HCT116 (cell line): ENCODE measurements at regions not wholly inside any gene's neighbourhood (a gene's known extent, or its start where the extent isn't known, plus 50 kb on each side); places are given as distances from the start of the nearest gene placed in this dataset.

ENCODE experiments used
- ATAC-seq: fragments of 200-7000 bp; cut with Tn5 transposase; 2 replicates; pipeline ENCODE4 v1.9.1; 2020; ENCODE audit warnings: mild to moderate bottlenecking, moderate library complexity
- BruUV-seq: library from RNA; stranded (reverse); fragments of 400-500 nt; replicated peaks from 2 replicates; lab custom pipeline; 2021; lab: Mats Ljungman, UMichigan
- CTCF ChIA-PET: fragments of 300-600 bp; sonication (Branson Sonifier 250); formaldehyde crosslinking; loops from one replicate; lab custom pipeline; 2021; ENCODE audit warnings: antibody characterized with exemption; lab: Charles Lee
- POLR2A ChIA-PET: fragments of 300-600, 350-600 bp; sonication (Branson Sonifier 250); formaldehyde crosslinking; loops from one replicate; lab custom pipeline; 2021; ENCODE audit warnings: antibody characterized with exemption; lab: Charles Lee
- RAD21 ChIA-PET, 2 experiments: fragments of 300-600 bp; sonication (Branson Sonifier 250); formaldehyde crosslinking; loops; one replicate each; lab custom pipeline; 2023; ENCODE audit warnings: low total read pairs in 2 of 2; ENCODE audit not compliant: uncharacterized antibody in 2 of 2, unreplicated experiment in 2 of 2, low non-redundant PET in 1 of 2; lab: Charles Lee
- DNase-seq: peaks from one replicate; pipeline ENCODE4 v3.0.0-alpha.2; 2010; ENCODE audit warnings: low read depth, low spot score
- H2AFZ ChIP-seq: fragments of 200-600 bp; shearing (Covaris generic), sonication (generic); 2 replicates; pipeline ENCODE4 v1.6.1; 2017; ENCODE audit warnings: low read depth, mixed run types, mixed read lengths, antibody characterized with exemption, low read length; ENCODE audit not compliant: poor library complexity, severe bottlenecking
- H3K27ac ChIP-seq: 2 replicates; pipeline ENCODE4 v1.5.1; 2012; ENCODE audit warnings: low read depth, low read length
- H3K27me3 ChIP-seq: fragments of 200-600 bp; sonication (generic); 2 replicates; pipeline ENCODE4 v1.6.1; 2016; ENCODE audit warnings: mixed run types, low read length, mixed read lengths; ENCODE audit not compliant: insufficient read depth
- H3K36me3 ChIP-seq, 2 experiments: fragments of 200-500 bp in 1 of 2; fragments of 200-600 bp in 1 of 2; sonication (Bioruptor generic) in 1 of 2; sonication (generic) in 1 of 2; 2 replicates each; pipeline versions ENCODE4 v1.5.1 to v1.6.1; 2014 to 2016; ENCODE audit warnings: low read length in 2 of 2, inconsistent platforms in 1 of 2, mixed read lengths in 1 of 2, mixed run types in 1 of 2; ENCODE audit not compliant: insufficient read depth in 2 of 2, control insufficient read depth in 1 of 2
- H3K4me1 ChIP-seq, 2 experiments: fragments of 200-600 bp in 1 of 2; sonication (generic) in 1 of 2; 2 replicates each; pipeline versions ENCODE4 v1.5.1 to v1.6.1; 2012 to 2017; ENCODE audit warnings: low read length in 2 of 2, inconsistent platforms in 1 of 2, mild to moderate bottlenecking in 1 of 2, mixed read lengths in 1 of 2, mixed run types in 1 of 2, moderate library complexity in 1 of 2; ENCODE audit not compliant: insufficient read depth in 2 of 2, control insufficient read depth in 1 of 2
- H3K4me2 ChIP-seq: fragments of 200-600 bp; sonication (generic); 2 replicates; pipeline ENCODE4 v1.6.1; 2017; ENCODE audit warnings: mixed run types, low read length, mixed read lengths
- H3K4me3 ChIP-seq, 2 experiments: fragments of 200-600 bp in 1 of 2; sonication (generic) in 1 of 2; replicated peaks in 1 of 2; 2 replicates each; pipeline ENCODE4 v1.5.1; 2011 to 2016; ENCODE audit warnings: low read length in 2 of 2, control low read depth in 1 of 2, low read depth in 1 of 2, mild to moderate bottlenecking in 1 of 2, mixed read lengths in 1 of 2, mixed run types in 1 of 2
- H3K79me2 ChIP-seq: fragments of 200-600 bp; sonication (generic); 2 replicates; pipeline ENCODE4 v1.6.1; 2017; ENCODE audit warnings: mild to moderate bottlenecking, mixed run types, low read length, moderate library complexity, mixed read lengths; ENCODE audit not compliant: insufficient read depth
- H3K9ac ChIP-seq: fragments of 200-600 bp; sonication (generic); 2 replicates; pipeline ENCODE4 v1.6.1; 2016; ENCODE audit warnings: low read length, mixed read lengths
- H3K9me2 ChIP-seq: fragments of 200-600 bp; sonication (generic), shearing (Covaris generic); 2 replicates; pipeline ENCODE4 v1.6.1; 2017; ENCODE audit warnings: mixed run types, mild to moderate bottlenecking, moderate library complexity; ENCODE audit not compliant: insufficient read depth
- H3K9me3 ChIP-seq, 2 experiments: fragments of 200-500 bp in 1 of 2; fragments of 200-600 bp in 1 of 2; sonication (Bioruptor generic) in 1 of 2; sonication (generic) in 1 of 2; 2 replicates each; pipeline ENCODE4 v1.6.1; 2014 to 2017; ENCODE audit warnings: low read length in 2 of 2, mixed read lengths in 2 of 2, inconsistent platforms in 1 of 2, low read depth in 1 of 2, mild to moderate bottlenecking in 1 of 2, mixed run types in 1 of 2, moderate library complexity in 1 of 2; ENCODE audit not compliant: control insufficient read depth in 1 of 2, insufficient read depth in 1 of 2
- H4K20me1 ChIP-seq: fragments of 200-600 bp; sonication (generic), shearing (Covaris generic); 2 replicates; pipeline ENCODE4 v1.6.1; 2017; ENCODE audit warnings: mixed run types, mild to moderate bottlenecking, moderate library complexity; ENCODE audit not compliant: insufficient read depth
- CBX3 ChIP-seq: IDR thresholded peaks from 2 replicates; pipeline ENCODE4 v1.6.1; 2012; ENCODE audit warnings: low read depth
- CEBPB ChIP-seq: IDR thresholded peaks from 2 replicates; pipeline ENCODE4 v1.6.1; 2012; ENCODE audit warnings: low read depth
- EGR1 ChIP-seq: IDR thresholded peaks from 2 replicates; pipeline ENCODE4 v1.6.1; 2012; ENCODE audit warnings: low read depth
- ELF1 ChIP-seq: IDR thresholded peaks from 2 replicates; pipeline ENCODE4 v1.6.1; 2012; ENCODE audit warnings: low read depth, borderline replicate concordance
- EZH2 ChIP-seq: fragments of 200-600 bp; sonication (generic); IDR thresholded peaks from 2 replicates; pipeline ENCODE4 v1.6.1; 2017; ENCODE audit warnings: antibody characterized with exemption, mixed run types
- EZH2phosphoT487 ChIP-seq: fragments of 200-600 bp; IDR thresholded peaks from 2 replicates; pipeline ENCODE4 v1.6.1; 2018; ENCODE audit warnings: antibody characterized with exemption, borderline replicate concordance
- FOSL1 ChIP-seq: IDR thresholded peaks from 2 replicates; pipeline ENCODE4 v1.6.1; 2012; ENCODE audit warnings: low read depth
- JUND ChIP-seq: IDR thresholded peaks from 2 replicates; pipeline ENCODE4 v1.6.1; 2012
- MAX ChIP-seq: IDR thresholded peaks from 2 replicates; pipeline ENCODE4 v1.6.1; 2012
- REST ChIP-seq: IDR thresholded peaks from 2 replicates; pipeline ENCODE4 v1.6.1; 2012; ENCODE audit warnings: low read depth
- SIN3A ChIP-seq: IDR thresholded peaks from 2 replicates; pipeline ENCODE4 v1.6.1; 2012; ENCODE audit warnings: low read depth
- SP1 ChIP-seq: IDR thresholded peaks from 2 replicates; pipeline ENCODE4 v1.6.1; 2012; ENCODE audit warnings: low read depth
- SRF ChIP-seq: IDR thresholded peaks from 2 replicates; pipeline ENCODE4 v1.6.1; 2012; ENCODE audit warnings: low read depth
- TCF7L2 ChIP-seq: IDR thresholded peaks from 2 replicates; pipeline ENCODE4 v1.7.0; 2011; ENCODE audit warnings: borderline replicate concordance, inconsistent platforms; ENCODE audit not compliant: insufficient read depth, insufficient read length; ENCODE audit errors: extremely low read depth
- YY1 ChIP-seq: IDR thresholded peaks from 2 replicates; pipeline ENCODE4 v1.6.1; 2011; ENCODE audit warnings: low read length, low read depth, moderate library complexity, mild to moderate bottlenecking; ENCODE audit not compliant: insufficient replicate concordance; ENCODE audit errors: extremely low read depth
- ZFX ChIP-seq: fragments of 450-650 bp; IDR thresholded peaks from 2 replicates; pipeline ENCODE4 v1.6.1; 2017
- intact Hi-C: fragments of 100-400 bp; cut with micrococcal nuclease; formaldehyde crosslinking; loops from 2 replicates; pipeline ENCODE4 v1.10.0; 2022
- TF ChIP-seq, protein P1 (sequence below), 3 experiments: fragments of 200-600 bp in 1 of 3; sonication (generic) in 1 of 3; IDR thresholded peaks in 2 of 3; conservative IDR thresholded peaks in 1 of 3; 2 replicates each; pipeline ENCODE4 v1.5.1; 2012 to 2017; ENCODE audit warnings: low read depth in 2 of 3, low read length in 2 of 3, antibody characterized with exemption in 1 of 3, borderline replicate concordance in 1 of 3, control low read depth in 1 of 3, mild to moderate bottlenecking in 1 of 3, mixed read lengths in 1 of 3, mixed run types in 1 of 3, moderate library complexity in 1 of 3; ENCODE audit not compliant: insufficient read depth in 1 of 3
- TF ChIP-seq, protein P2 (sequence below): IDR thresholded peaks from 2 replicates; pipeline ENCODE4 v1.6.1; 2011; ENCODE audit warnings: mild to moderate bottlenecking, low read length, moderate library complexity; ENCODE audit not compliant: insufficient replicate concordance; ENCODE audit errors: extremely low read depth

GRCh38 chr20:59095140-59095539, 52.6 kb upstream of the PRELID3B start:
- no TSS peak for BruUV-seq
- H3K27ac ChIP-seq = no peak overlapping the region
- ChIA-PET POLR2A (interaction anchor here (0.7 kb wide), 1 partner anchor 1618 kb away, joined by 3 read pairs; no protein-coding TSS in a partner anchor), CTCF (no interaction called here), RAD21 (no interaction called here)
- DNase-seq (no peak), ATAC-seq (peak; percentile 22; the same call in 1 of the 2 replicates)
- H3K79me2 ChIP-seq = no peaks in the 10 kb centered on the region
- H3K36me3 ChIP-seq = no peaks in the 10 kb centered on the region
- peaks cover 24% of the 10 kb centered on the region; the same call in 1 of the 2 replicates for H3K27me3 ChIP-seq
- no peaks in the 10 kb centered on the region for H3K9me3 ChIP-seq
- H3K4me2 ChIP-seq = peak overlapping the region; percentile 40
- no peaks in the 10 kb centered on the region for H4K20me1 ChIP-seq
- TF ChIP-seq MAX (no peak), EZH2phosphoT487 (no peak), ELF1 (no peak), FOSL1 (no peak), JUND (no peak), TCF7L2 (no peak), SIN3A (no peak), EGR1 (no peak), SRF (no peak), YY1 (no peak), REST (no peak), CEBPB (no peak), EZH2 (no peak), CBX3 (no peak), SP1 (no peak), ZFX (no peak)
- TF ChIP-seq, protein P1, sequence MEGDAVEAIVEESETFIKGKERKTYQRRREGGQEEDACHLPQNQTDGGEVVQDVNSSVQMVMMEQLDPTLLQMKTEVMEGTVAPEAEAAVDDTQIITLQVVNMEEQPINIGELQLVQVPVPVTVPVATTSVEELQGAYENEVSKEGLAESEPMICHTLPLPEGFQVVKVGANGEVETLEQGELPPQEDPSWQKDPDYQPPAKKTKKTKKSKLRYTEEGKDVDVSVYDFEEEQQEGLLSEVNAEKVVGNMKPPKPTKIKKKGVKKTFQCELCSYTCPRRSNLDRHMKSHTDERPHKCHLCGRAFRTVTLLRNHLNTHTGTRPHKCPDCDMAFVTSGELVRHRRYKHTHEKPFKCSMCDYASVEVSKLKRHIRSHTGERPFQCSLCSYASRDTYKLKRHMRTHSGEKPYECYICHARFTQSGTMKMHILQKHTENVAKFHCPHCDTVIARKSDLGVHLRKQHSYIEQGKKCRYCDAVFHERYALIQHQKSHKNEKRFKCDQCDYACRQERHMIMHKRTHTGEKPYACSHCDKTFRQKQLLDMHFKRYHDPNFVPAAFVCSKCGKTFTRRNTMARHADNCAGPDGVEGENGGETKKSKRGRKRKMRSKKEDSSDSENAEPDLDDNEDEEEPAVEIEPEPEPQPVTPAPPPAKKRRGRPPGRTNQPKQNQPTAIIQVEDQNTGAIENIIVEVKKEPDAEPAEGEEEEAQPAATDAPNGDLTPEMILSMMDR (IDR thresholded peaks at IDR 0.05 in 2 of 3, conservative IDR thresholded peaks at IDR 0.05 in 1 of 3; ENCODE audit: borderline replicate concordance in 1 of 3, insufficient read depth in 1 of 3, low read depth in 2 of 3, low read length in 2 of 3) = no peak
- TF ChIP-seq, protein P2, sequence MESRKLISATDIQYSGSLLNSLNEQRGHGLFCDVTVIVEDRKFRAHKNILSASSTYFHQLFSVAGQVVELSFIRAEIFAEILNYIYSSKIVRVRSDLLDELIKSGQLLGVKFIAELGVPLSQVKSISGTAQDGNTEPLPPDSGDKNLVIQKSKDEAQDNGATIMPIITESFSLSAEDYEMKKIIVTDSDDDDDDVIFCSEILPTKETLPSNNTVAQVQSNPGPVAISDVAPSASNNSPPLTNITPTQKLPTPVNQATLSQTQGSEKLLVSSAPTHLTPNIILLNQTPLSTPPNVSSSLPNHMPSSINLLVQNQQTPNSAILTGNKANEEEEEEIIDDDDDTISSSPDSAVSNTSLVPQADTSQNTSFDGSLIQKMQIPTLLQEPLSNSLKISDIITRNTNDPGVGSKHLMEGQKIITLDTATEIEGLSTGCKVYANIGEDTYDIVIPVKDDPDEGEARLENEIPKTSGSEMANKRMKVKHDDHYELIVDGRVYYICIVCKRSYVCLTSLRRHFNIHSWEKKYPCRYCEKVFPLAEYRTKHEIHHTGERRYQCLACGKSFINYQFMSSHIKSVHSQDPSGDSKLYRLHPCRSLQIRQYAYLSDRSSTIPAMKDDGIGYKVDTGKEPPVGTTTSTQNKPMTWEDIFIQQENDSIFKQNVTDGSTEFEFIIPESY = no peak
- intact Hi-C loops = loop anchor here (1.0 kb wide), 1 partner anchor 18 kb away; no protein-coding TSS in a partner anchor
- peak overlapping the region; percentile 36 to 38 for H3K4me3 ChIP-seq
- H2AFZ ChIP-seq = no peak overlapping the region
- H3K4me1 ChIP-seq = no peaks in the 10 kb centered on the region
- H3K9me2 ChIP-seq = no peaks in the 10 kb centered on the region
- H3K9ac ChIP-seq = no peak overlapping the region
